ENCODE measurements at regions not wholly inside any gene's neighbourhood (a gene's known extent, or its start where the extent isn't known, plus 50 kb on each side); places are given as distances from the start of the nearest gene placed in this dataset.

GRCh38 chr2:120498576-120499394 is 152.8 kb downstream of the INHBB start:
- TF ChIP-seq CTCF (IDR thresholded peaks at IDR 0.05) (no peak), POLR2A (IDR thresholded peaks at IDR 0.05) (no peak)

All from heart left ventricle (tissue), 13 donors.